ENCODE measurements at regions not wholly inside any gene's neighbourhood (a gene's known extent, or its start where the extent isn't known, plus 50 kb on each side); places are given as distances from the start of the nearest gene placed in this dataset.

DNA sequence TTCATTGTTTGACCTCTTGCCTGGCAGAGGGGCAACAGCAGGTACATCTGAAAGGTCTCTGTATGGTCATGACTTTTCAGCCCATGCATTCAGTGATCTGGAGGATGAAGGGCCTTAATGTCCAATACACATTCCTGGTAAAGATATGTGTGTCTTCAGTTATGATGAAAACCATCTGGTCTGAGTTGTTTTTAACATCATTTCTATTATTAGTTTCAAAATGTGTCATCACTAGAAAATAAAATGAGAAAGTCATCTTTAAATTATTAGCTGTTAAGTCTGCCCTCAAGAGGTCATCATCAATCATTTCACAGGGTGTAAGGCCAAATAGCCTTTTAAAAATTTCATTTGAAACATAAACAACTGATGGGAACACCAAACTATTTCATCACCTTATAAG, 92.1 kb upstream of the PLSCR4 start:
- ChIA-PET CTCF (no interaction called here), POLR2A (no interaction called here)
- intact Hi-C loops (cut with micrococcal nuclease; ENCODE audit: unreplicated experiment): no loop called here
- BruUV-seq (replicated peaks): no TSS peak
- Histone ChIP-seq H3K4me1 (ENCODE audit: control insufficient read depth, insufficient read depth, low read length) (no peaks in the 10 kb centered on the region), H3K27me3 (ENCODE audit: control insufficient read depth, insufficient read depth, low read length) (no peaks in the 10 kb centered on the region), H3K4me3 (ENCODE audit: low read depth in 2 of 2, low read length in 2 of 2) (no peak overlapping the region), H3K9me3 (ENCODE audit: control insufficient read depth, insufficient read depth, low read depth, low read length) (no peaks in the 10 kb centered on the region), H3K27ac (ENCODE audit: low read length) (no peak overlapping the region), H3K36me3 (ENCODE audit: control insufficient read depth, insufficient read depth, low read length) (no peaks in the 10 kb centered on the region)
- in situ Hi-C loops (cut with HindIII; ENCODE audit: low pct_unique_long_range_greater_than_20kb, low sequenced_read_pairs): no loop called here
- ATAC-seq (no peak), DNase-seq (ENCODE audit: low read depth, low spot score) (no peak)
- TF ChIP-seq REST (IDR thresholded peaks at IDR 0.05; ENCODE audit: insufficient read depth in 1 of 2, low read depth in 2 of 2, low read length in 1 of 2) (no peak), SIN3A (IDR thresholded peaks at IDR 0.05; ENCODE audit: borderline replicate concordance, insufficient read depth, low read depth, low read length) (no peak), TCF7L2 (IDR thresholded peaks at IDR 0.05; ENCODE audit: low read depth, low read length) (no peak), POLR2AphosphoS5 (IDR thresholded peaks at IDR 0.05; ENCODE audit: low read depth, low read length) (no peak)
- TF ChIP-seq, protein P1, sequence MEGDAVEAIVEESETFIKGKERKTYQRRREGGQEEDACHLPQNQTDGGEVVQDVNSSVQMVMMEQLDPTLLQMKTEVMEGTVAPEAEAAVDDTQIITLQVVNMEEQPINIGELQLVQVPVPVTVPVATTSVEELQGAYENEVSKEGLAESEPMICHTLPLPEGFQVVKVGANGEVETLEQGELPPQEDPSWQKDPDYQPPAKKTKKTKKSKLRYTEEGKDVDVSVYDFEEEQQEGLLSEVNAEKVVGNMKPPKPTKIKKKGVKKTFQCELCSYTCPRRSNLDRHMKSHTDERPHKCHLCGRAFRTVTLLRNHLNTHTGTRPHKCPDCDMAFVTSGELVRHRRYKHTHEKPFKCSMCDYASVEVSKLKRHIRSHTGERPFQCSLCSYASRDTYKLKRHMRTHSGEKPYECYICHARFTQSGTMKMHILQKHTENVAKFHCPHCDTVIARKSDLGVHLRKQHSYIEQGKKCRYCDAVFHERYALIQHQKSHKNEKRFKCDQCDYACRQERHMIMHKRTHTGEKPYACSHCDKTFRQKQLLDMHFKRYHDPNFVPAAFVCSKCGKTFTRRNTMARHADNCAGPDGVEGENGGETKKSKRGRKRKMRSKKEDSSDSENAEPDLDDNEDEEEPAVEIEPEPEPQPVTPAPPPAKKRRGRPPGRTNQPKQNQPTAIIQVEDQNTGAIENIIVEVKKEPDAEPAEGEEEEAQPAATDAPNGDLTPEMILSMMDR (IDR thresholded peaks at IDR 0.05): no peak

GRCh38 chr3:146339349-146339748, 88.4 kb upstream of the PLSCR4 start:
- CTCF ChIA-PET: no interaction called here
- H3K4me3 ChIP-seq (ENCODE audit: low read depth in 2 of 2, low read length in 2 of 2): no peak overlapping the region
- H3K4me1 ChIP-seq (ENCODE audit: control insufficient read depth, insufficient read depth, low read length): no peaks in the 10 kb centered on the region
- H3K27me3 ChIP-seq (ENCODE audit: control insufficient read depth, insufficient read depth, low read length): no peaks in the 10 kb centered on the region
- no TSS peak for BruUV-seq (replicated peaks)
- in situ Hi-C loops (cut with HindIII; ENCODE audit: low pct_unique_long_range_greater_than_20kb, low sequenced_read_pairs): no loop called here
- no peak overlapping the region for H3K27ac ChIP-seq (ENCODE audit: low read length)
- no peak for DNase-seq (ENCODE audit: low read depth, low spot score)
- TF ChIP-seq POLR2AphosphoS5 (IDR thresholded peaks at IDR 0.05; ENCODE audit: low read depth, low read length) (no peak), REST (IDR thresholded peaks at IDR 0.05; ENCODE audit: insufficient read depth in 1 of 2, low read depth in 2 of 2, low read length in 1 of 2) (no peak), TCF7L2 (IDR thresholded peaks at IDR 0.05; ENCODE audit: low read depth, low read length) (no peak), SIN3A (IDR thresholded peaks at IDR 0.05; ENCODE audit: borderline replicate concordance, insufficient read depth, low read depth, low read length) (no peak)
- TF ChIP-seq, protein P1 (IDR thresholded peaks at IDR 0.05): no peak
- intact Hi-C loops (cut with micrococcal nuclease; ENCODE audit: unreplicated experiment): no loop called here
- POLR2A ChIA-PET: no interaction called here
- H3K36me3 ChIP-seq (ENCODE audit: control insufficient read depth, insufficient read depth, low read length): no peaks in the 10 kb centered on the region
- H3K9me3 ChIP-seq (ENCODE audit: control insufficient read depth, insufficient read depth, low read depth, low read length): no peaks in the 10 kb centered on the region
- no peak for ATAC-seq

Measured in Panc1 (cell line).